GM19043 (cell line): ENCODE measurements at regions not wholly inside any gene's neighbourhood (a gene's known extent, or its start where the extent isn't known, plus 50 kb on each side); places are given as distances from the start of the nearest gene placed in this dataset.
"Not testable (repeated sequence)": the region's sequence is repeated elsewhere in the genome, so short reads cannot be mapped to it uniquely, and the experiment has no call there.

Experiments used
- ATAC-seq: cut with Tn5 transposase; IDR thresholded peaks from one replicate; pipeline ENCODE4 v1.9.1; 2021; ENCODE audit warnings: low read depth; ENCODE audit not compliant: unreplicated experiment

- ATAC-seq: no peak
Observed at GRCh38 chr20:4322499-4322898, 73.4 kb upstream of the ADRA1D start.

GRCh38 chr20:4320291-4320690 lies 71.2 kb upstream of the ADRA1D start:
- no peak for ATAC-seq

GRCh38 chr20:4318891-4319290 lies 69.8 kb upstream of the ADRA1D start:
- ATAC-seq: no peak

DNA sequence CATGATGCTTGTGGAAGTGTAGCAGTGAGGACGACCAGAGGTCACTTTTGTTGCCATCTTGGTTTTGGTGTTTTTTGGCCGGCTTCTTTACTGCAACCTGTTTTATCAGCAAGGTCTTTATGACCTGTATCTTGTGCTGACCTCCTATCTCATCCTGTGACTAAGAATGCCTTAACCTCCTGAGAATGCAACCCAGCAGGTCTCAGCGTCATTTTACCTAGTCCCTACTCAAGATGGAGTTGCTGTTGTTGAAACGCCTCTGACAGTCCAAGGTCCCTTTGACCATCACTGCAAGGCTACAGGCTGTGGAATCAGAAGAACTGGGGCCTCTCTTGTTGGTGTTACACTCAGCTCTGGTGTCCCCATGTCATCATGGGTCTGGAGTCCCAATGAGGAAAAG lies 61.5 kb upstream of the ADRA1D start:
- ATAC-seq: not testable (repeated sequence)

- no peak for ATAC-seq
Observed at GRCh38 chr20:4306206-4306605, 57.1 kb upstream of the ADRA1D start.

DNA sequence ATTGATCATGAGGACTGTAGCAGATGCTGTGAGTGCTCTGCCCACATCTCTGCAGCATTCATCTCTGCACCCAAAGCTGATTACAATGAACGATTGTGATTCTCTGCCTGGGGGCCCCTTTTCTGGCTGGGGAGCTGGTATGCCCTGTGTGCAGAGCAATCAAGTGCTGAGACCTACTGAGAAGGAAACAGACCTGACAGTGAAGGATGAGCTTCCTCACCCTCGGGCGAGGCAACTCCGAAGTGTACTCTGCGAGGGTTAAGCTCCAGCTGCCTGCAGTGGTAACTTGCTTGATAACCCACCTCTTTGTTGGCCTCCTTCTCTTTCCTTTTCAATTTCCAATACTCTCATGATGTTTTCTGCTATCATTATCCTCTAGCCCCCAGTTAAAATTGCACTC lies 56.0 kb upstream of the ADRA1D start:
- ATAC-seq: no peak

- ATAC-seq: no peak
Observed at GRCh38 chr20:4304601-4305000, 55.5 kb upstream of the ADRA1D start.

GRCh38 chr20:4303136-4303535 lies 54.0 kb upstream of the ADRA1D start:
- ATAC-seq: no peak

DNA sequence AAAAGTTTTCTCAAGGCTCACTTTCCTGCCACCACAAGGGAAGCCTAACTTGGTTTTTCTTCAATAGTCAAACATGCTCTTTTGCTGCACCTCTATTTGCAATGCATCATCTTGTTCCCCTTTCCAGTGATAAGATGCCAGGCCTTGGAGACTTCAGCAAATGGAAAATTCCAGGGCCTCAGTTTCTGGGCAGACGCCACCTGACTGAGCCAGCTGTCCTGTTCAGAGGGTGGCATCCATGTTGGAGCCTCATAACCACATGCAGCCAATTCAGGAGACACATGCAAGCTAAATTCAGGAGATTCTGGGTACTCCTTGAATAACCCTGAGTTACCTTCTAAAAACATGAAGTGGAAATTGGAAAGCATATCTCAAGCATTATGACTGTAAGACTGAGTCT lies 51.8 kb upstream of the ADRA1D start:
- ATAC-seq: no peak

GRCh38 chr20:4300401-4300800 lies 51.3 kb upstream of the ADRA1D start:
- ATAC-seq: no peak

- no peak for ATAC-seq
Observed at GRCh38 chr20:4299773-4300172, 50.7 kb upstream of the ADRA1D start.

GRCh38 chr20:4299216-4299615 lies 50.1 kb upstream of the ADRA1D start:
- ATAC-seq: no peak
